GM19468 (cell line): ENCODE measurements at regions not wholly inside any gene's neighbourhood (a gene's known extent, or its start where the extent isn't known, plus 50 kb on each side); places are given as distances from the start of the nearest gene placed in this dataset.

Experiments
- ATAC-seq: cut with Tn5 transposase; IDR thresholded peaks from one replicate; pipeline ENCODE4 v1.9.1; 2021; ENCODE audit warnings: mild to moderate bottlenecking, moderate library complexity, moderate number of reproducible peaks; ENCODE audit not compliant: unreplicated experiment; ENCODE audit errors: extremely low read depth

DNA sequence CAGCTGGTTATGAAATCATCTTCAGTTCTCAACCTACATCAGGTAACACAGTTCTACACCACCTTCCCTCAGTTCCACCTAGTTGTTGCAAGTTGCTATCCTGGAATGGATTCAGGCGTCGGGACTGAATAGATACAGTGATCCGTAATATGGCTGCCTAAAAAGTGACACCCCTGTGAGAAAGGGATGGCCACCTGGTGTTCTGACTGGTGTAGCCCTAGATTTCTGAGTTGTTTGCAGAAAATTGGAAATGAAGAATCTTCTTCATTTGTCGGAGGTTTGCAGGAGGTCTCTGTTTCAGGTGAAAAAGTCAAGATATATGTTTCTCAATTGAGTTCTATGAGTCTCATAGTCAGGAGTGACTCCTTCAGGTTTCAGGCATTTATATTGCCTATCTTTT, 225.8 kb upstream of the ELAC2 start:
- ATAC-seq = no peak

DNA sequence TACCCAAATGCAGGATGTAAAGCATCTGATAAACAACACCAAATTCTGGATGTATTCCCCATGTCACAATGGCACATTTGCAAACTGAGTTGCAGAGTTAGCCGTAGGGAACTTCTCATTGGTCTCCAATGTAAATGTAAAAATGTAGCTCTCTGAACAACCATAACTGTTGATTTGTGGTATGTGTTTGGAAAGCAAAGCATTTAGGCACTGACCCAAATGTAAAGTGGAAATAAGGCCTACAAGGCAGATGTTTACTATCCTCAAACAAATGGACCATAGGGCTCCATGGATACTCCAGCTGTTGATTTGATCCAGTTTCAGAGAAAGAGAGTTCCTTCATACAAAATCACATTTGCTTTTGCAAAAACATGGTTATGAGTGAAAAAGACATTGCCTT, 223.0 kb upstream of the ELAC2 start:
- ATAC-seq = no peak

DNA sequence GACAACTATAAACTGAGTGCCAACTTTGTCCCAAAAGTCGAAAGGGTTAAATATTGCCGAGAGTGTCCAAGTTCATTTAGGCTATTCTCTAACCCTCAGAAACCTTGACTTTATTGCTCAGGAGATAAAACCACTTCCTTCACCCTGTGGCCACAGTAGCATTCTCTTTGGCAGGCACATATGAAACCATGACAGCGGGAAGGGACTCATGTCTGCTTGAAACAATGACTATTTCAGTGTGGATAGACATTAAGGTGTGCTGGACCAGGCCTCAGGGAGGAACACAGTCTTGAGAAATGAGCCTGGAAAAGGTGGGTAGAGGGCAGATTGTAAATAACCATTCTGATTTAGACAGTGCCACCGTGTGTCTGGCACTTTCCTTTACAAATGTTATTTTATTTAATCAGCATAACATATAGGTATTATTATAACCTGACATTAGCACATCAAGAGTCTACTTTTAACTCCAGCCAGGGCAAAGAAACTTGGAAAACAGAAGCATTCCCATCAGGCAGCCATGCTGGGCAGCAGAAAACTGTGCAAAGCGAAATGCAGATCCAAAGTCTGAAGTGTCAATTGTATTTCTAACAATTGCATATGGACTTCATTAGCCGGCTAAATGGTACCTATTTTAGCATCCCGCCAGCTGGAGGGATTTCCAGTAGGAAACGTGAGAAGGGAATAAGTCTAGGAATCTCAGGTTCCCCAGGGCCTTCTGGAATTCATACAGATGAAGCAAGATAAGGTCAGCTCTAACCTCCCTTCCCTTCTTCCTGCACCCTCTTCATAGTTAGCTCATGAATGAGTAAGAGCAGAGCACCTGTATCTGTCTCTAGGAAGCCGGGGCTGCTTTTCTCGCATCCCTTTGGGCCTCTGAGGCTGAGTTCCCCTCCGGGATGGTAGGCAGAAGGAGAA, 212.8 kb upstream of the ELAC2 start:
- ATAC-seq = no peak

DNA sequence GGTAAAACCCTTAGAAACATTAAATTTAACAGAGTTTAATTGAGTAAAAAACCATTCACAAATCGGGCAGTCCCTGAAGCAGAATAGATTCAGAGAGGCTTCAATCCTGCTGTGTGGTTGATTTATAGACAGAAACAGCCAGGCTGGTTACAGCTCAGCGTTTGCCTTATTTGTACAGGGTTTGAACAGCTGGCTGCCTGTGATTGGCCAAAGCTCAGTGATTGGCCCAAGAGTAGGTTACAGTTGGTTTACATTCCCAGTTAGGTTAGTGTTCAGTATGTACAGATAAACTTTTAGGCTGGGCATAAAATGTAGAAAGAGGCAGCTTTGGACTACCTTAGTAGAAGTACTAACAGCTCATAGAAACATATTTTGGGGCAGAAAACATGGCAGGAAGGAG, 210.4 kb upstream of the ELAC2 start:
- no peak for ATAC-seq

DNA sequence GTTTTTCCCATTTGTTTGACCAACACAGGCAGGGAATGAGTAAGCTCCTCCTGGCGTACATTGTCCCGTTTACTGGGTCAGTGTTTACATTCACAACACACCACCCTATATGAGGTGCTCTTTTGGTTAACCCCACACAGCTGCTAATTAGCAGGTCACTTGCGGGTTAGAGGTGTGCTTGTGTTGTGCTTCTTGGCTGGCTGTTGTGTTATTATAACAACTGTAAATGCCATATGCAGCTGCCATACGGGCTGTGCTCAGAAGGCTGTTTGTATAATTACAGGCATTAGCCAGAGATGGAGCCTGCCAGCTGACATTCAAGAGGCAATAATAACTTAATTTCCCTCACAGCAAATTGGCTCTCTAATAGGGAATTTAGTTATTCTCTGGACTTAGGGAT, 205.1 kb upstream of the ELAC2 start:
- ATAC-seq = no peak

DNA sequence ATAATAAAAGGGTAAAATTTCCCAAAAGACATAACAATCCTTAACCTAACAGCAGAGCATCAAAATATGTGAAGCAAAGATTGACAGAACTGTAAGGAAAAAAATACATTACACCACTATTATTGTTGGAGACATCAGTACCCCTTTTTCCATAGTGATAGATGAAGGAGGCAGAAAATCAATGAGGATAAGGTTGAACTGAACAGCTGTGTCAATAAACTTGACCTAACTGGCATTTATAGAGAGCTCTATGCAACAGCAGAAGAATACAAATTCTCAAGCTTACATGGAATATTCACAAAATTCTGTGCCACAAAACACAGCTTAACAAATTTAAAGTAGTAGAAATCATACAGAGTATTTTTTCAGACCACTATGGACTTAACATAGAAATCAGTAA, 195.0 kb upstream of the ELAC2 start:
- no peak for ATAC-seq

DNA sequence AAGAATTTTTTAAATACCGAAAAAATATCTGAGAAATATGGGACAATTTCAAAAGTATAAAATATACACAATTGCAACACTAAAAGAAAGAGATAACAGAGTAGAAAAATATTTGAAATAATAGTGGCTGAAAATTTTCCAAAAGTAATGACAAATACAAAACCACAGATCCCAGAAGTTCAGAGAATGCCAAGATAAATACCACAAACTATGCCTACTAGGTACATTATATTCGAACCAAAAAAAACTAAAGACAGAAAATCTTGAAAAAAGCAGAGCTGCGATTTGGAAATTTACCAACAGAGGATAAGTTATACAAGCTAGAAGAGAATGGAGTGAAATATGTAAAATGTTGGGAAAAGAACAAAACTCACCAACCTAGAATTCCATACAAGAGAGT, 191.3 kb upstream of the ELAC2 start:
- ATAC-seq = no peak

DNA sequence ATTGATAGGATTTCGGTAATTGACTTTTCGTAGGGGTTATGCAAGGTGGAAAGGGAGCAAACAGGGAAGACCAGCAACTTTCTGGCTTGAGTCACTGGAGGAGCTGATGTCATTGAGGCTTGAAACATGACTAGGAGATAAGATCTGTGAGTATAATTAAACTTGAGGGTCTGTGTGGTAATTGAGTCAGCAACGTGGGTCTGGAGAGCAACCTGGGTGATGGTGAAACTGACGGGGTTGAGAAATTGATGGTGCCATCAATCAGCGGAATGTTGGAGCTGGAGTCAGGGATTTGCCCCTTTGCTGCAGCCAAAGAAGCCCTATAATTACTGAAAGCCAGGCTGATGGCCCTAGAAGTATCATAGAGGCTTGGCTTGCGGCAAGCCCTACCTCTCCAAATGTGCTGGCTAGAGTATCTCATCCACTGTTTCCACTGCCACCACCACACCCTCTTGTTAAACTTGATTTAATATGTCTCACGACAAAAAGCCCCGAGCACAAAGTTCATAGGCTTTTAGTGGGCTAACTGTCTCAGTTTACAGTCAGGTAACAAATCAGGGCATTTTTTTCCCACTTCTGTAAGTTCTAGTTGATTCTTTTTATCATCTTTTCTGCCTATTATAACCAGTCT, 186.9 kb upstream of the ELAC2 start:
- no peak for ATAC-seq

DNA sequence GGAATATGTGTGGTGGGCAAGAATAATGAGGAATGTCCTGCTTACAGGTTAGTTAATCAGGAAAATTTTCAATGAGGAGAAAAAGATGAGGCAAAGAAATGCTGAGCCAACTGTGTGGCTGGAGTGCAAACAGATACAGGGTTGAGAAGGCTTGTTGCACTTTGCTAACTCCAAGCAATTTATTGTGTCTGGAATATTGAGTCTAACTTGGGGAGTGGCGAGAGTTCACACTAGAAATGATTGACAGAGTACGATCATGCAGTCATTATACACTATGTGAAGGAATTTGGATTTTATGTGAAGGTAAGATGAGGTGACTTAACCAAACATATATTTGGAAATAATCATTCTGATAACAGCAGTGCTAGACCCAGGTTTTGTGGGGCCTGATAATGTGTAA, 185.0 kb upstream of the ELAC2 start:
- no peak for ATAC-seq

DNA sequence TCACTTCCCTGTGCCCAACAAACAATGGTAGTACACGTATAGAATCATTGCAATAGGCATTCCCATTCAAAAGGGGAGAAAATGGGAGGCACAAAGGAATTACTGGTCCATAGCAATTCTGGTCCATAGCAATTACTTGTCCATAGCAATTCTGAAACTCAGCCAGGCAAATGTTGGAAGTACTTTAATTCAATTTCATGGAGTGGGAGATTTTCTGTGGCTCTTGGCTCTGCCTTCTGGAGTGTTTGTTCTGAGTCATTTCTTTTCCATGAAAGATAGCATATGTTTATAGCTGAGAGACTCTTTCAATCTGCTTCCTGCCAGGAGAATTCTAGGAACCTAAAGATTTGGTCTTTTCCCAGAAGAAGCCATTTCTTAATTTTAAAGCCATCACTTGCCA, 182.8 kb upstream of the ELAC2 start:
- ATAC-seq = no peak

DNA sequence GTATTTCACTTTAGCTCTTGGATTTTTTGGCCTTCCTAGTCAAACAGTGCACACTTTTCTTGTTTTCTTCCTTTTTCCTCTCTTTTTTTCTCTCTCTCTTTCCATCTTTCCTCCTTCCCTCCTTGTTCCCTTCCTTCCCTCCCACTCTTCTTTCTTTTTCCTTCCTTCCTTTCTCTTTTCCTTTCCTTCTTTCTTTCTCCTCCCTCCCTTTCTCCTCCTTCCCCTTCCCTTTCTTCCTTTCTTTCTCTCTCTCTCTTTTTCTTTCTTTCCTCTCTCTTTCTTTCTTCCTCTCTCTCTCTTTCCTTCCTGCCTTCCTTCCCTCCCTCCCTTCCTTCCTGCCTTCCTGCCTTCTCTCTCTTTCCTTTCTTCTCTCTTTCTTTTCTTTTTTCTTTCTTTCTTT, 181.6 kb upstream of the ELAC2 start:
- no peak for ATAC-seq

DNA sequence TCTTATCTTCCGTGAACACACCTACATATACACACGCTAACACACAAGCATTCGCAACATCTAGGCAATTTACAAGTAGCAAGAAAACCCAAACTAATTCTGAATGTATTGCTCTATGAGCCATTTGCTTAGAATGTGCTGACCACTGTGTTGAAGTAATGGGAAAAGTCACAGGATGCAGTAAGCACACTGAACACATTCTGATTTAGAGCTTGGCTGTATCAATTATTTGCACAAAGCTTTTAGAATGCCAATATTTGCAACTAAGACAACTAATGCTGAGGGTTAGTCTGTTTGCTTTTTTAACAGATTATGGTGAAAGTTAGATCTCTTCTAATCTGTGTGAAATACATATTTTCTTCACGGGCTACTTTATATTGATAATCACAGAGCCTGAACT, 179.8 kb upstream of the ELAC2 start:
- ATAC-seq = no peak

DNA sequence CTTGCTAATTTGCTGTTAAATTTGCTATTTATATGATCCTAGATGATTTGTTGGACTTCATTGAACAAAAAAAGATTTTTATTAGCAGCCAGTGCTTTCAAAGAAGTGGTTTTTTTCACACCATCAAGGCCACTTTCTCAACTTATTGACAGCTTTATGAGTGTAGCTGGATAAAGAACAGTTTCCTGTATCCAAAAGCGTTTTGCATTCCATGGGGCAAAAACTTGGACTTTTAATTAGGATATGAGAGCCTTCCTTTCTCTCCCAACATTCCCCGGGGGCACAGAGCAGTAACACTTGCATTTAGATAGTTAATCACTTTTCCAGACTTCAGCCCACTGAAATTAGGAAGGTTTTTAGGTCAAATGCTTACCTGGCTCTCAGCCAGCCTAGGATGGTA, 177.1 kb upstream of the ELAC2 start:
- ATAC-seq = no peak

DNA sequence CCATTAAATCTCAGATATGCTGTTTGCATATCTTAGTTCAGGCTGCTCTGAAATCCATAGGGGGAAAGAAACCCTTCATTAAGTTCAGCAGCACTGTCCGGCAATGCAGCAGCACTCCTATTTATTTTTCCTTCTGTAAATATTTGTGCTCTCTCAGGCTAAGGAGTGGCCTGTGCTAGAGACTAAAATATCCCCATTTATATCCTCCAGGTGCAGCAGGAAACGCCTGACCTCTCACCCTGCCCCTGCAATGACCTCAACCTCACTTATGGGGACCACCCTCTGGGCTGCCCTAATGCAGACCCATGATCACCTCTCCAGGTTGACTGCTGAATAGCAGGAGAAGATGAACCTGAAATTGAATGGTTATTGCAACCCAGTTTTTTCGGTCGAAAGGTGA, 165.0 kb upstream of the ELAC2 start:
- no peak for ATAC-seq

DNA sequence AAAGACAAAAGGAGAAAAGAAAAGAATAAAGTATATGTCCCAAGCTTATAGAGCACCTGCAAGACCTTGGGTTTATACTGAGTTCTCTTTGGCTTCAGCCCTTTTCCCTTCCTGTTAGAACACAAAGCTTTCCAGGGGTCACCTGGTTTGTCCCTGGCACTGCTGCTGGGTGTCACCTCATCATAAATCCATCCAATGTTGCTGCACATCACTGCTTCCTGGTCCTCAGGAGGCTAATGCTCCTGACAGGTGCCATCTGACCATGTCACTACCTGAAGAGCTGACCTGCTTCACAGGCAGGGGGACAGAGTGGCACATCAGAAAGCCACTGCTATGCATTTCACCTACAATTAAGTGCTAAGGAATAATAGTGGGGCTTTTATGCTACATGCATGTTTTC, 164.6 kb upstream of the ELAC2 start:
- ATAC-seq = no peak

DNA sequence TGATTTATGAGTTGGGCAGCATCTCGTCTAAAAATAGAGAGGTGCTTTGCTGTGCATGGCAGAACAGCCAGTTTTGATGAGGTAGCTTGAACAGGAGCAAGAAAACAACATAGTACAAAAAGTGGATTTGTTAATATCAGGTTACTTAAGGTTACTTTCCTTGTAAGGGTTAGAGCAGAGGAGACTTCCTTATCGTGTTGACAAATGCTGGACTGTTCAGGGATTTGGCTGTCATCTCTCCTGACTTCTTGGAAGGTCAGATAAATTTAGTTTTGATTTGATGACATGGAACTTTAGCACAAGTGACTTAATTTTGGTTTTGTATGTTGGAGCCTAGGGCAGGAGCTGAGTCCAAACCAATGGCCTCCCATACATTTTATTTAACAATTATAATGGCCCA, 163.9 kb upstream of the ELAC2 start:
- no peak for ATAC-seq

DNA sequence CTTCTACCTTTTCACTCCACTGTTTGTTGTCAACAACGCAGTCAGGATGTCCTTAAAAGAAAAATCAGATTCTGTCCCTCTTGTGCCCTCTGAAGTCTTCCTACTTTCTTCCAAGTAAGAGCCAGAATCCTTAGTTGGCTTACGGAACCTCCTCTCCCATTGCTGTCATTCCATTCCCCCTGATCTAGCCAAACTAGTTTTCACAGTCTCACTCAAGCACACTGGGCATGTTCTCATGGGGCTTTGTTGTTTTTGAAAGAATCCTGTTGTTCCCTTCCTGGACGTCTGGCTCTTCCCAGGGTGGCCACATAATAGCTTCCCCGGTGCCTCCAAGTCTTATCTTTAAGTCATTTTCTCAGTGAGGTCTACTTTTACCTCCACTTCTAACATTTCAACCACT, 158.6 kb upstream of the ELAC2 start:
- no peak for ATAC-seq

DNA sequence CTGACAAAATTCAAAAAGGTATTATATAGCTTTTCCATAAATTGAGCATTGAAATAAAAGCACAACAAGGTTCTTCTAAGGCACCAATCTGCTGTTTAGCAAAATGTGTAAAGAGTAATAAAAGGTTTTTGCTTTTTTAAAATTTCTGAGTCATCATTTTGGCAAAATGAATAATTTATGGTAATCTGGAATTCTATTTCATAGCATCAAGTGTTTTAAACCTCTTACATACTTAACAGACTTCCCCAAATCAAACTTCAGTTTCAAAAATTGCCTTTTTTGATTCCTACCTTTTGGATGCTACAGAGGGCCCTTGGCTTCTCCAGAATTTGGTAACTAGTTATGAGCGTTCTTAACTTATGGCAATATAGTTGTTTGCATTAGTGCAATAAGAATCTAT, 154.0 kb upstream of the ELAC2 start:
- no peak for ATAC-seq

DNA sequence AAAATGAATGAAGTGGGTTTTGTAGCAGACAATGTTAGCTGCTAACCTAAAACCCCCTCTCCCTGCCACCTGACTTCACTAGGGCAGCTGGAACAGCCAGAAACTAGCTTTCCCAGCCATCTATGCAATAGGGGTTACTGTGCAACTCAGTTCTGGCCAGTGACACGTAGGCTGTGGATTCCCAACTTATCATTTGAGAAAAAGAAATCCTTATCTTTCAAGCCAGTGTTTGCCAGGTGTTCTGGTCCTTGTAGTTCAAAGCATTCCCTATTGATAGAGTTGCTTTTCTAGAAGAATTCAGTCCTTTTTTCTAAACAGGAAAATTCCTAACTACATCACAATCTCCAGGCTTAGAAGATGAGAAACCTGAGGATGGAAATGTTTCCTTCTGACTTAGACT, 144.5 kb upstream of the ELAC2 start:
- no peak for ATAC-seq

DNA sequence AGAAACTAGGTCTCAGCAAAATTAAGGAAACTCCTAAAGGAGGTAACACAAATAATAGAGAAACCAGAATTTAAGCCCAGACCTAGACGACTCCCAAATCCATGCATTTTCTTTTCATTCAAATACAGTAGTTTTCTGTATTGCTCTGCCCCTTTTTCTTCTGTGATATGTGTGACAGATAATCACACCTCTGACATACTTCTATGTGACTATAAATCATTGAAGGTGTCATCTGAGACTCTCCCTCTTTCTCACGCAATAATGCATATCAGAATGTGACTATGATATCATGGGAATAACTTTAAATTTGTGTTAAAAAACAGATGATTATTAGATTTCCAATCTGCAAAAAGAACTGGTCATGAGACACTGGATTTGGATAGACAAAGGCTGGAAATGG, 143.0 kb upstream of the ELAC2 start:
- ATAC-seq = no peak

DNA sequence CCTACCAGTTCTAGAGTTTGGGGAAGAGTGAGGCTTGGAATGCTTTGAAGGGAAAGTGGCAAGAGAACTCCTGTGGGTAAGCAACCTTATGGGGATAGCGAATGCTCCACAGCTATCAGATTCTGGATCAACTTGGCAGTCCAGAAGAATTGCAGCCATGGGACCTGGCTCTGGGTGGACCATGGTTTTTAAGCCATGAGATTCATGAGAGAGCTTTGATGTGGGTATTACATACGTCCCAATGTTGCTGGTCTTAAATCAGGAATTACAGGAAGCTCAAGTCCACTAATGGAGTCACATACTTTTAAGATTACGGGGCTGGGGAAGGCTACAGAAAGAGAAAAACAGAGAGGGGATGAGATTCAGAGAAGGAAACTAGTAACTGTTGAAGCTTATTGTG, 142.5 kb upstream of the ELAC2 start:
- no peak for ATAC-seq
